ENCODE measurements at regions not wholly inside any gene's neighbourhood (a gene's known extent, or its start where the extent isn't known, plus 50 kb on each side); places are given as distances from the start of the nearest gene placed in this dataset.

DNA sequence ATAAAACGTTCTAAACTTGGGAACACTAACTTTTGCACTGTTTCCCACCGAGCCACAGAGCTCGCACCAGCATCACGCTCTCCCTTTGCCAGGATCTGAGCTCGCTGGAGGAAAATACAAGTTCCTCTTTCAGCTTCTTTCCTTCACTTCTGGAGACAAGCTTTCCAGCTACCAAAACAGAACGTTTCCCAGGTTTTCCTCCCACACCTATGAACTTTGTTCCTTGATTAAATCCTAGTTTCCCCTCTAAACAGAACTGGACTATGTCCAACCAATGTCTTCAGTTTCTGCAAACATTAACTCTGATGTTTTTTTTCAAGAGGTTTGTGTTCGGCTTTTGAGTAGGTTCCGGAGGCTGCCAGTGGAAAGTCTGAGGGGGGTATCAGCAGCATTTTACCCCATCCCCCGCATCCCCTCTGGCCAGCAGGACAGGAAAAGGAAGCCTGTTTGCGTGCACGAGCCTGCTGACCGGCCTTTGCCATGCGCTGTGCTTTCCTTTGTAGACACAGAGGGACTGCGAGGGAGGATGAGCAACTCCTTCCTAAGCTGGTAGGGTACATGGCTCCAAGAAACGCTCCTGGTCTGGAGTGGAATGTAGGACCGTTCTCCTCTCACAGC lies 135.5 kb downstream of the LY86 start:
- H3K4me3 ChIP-seq (ENCODE audit: low read depth, low read length): no peak overlapping the region
- WGBS (ENCODE audit: insufficient coverage): 27% methylated on average over 13 of the region's 16 CpGs
- no peaks in the 10 kb centered on the region for H3K9me3 ChIP-seq (ENCODE audit: control insufficient read depth, insufficient read depth, low read length)
- peaks cover 32% of the 10 kb centered on the region for H3K4me1 ChIP-seq (ENCODE audit: control insufficient read depth, insufficient read depth, low read length)
- peak overlapping the region; percentile 87 for H3K27ac ChIP-seq (ENCODE audit: low read depth, low read length)
- no peaks in the 10 kb centered on the region for H3K27me3 ChIP-seq (ENCODE audit: control insufficient read depth, insufficient read depth, low read length)
- no peak for DNase-seq (ENCODE audit: low read depth in 4 of 6, low spot score in 6 of 6)
- H3K36me3 ChIP-seq (ENCODE audit: control insufficient read depth, insufficient read depth, low read length): no peaks in the 10 kb centered on the region

DNA sequence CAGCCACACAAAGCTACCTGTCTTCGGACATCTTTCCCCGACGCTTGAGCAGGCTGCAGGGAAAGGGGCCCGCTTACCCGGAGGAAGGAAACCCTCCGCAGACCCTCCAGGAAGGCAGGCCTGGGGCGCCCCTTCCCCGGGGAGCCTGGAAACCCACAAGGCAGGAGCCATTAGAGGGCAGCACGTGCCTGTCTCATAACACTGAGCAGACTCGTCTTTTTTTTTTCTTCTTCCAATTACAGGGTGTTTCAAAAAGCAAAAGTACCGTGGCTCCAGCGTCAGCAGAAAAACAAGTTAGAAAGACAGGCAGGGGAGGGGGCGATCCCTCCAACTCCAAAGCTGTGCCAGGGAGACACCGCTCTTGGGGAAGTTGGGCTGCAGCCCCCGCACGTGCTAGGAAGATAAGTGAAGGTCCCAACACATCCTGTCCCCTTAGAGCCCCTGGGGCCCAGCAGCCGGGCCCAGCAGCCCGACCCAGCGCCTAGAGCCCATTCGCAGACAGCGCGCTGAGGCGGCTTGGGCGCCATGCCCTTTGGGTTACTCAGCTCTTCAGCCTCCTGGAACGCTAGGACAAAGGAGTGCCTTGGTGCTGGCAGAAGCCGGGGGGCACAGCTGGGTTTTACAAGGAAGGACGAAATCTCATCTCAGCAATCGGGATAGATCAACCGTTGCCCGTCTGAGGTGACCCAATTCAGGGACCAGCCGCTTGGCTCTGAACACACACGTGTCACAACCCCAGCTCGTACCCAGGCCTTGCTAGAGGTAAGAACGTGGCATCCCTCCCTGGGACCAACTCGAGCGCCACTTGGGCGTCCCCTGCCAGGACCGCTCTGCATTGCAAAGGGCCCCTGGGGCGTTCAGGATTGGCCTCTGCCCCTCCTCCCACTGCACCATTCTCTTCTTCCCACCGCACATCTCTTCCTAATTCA lies 136.3 kb downstream of the LY86 start:
- H3K9me3 ChIP-seq (ENCODE audit: control insufficient read depth, insufficient read depth, low read length): no peaks in the 10 kb centered on the region
- peak overlapping the region; percentile 41 for H3K4me3 ChIP-seq (ENCODE audit: low read depth, low read length)
- peaks cover 32% of the 10 kb centered on the region for H3K4me1 ChIP-seq (ENCODE audit: control insufficient read depth, insufficient read depth, low read length)
- H3K36me3 ChIP-seq (ENCODE audit: control insufficient read depth, insufficient read depth, low read length): no peaks in the 10 kb centered on the region
- peak in 4 of 6 donors; percentile 66 to 93 (median 82) for DNase-seq (ENCODE audit: low read depth in 4 of 6, low spot score in 6 of 6)
- H3K27ac ChIP-seq (ENCODE audit: low read depth, low read length): peak overlapping the region; percentile 87
- H3K27me3 ChIP-seq (ENCODE audit: control insufficient read depth, insufficient read depth, low read length): no peaks in the 10 kb centered on the region
- WGBS (ENCODE audit: insufficient coverage): 13% methylated on average over 38 of the region's 40 CpGs

DNA sequence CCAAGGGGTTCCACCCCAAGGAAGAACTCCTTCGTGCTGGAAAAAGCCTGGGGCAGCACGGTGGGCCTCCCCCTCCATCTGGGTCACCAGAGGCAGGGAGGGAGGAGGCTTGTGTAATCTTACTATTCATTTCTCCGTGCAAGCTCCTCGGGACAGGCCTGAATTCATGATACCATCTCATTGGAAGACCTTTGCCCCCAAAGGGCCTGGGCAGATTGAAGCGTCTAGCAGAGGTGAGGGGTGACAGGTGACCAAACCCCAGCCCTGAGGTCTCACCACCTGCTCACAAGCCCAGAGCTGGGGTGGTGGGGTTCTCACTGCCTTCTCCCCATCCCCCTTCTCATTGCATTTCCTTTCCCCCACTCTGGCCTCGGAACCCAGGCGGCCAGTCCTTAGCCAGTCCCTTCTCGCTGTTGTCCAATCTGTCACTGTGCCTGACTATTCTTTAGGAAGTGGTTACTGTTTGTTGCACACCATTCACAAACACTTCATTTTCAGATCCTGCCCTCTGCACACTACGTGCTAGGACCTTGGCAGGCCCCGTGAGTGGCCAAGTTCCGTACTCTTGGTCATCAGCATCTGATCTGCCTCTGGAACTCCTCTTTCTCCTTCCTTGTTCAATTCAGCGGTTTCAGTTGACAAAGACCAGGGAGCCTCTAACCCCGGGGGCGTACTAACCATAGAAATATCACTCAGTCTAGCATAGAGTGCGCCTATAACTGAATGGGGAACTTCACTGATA lies 137.1 kb downstream of the LY86 start:
- whole genome bisulfite sequencing (ENCODE audit: insufficient coverage): 77% methylated on average over 7 of the region's 15 CpGs
- H3K36me3 ChIP-seq (ENCODE audit: control insufficient read depth, insufficient read depth, low read length): no peaks in the 10 kb centered on the region
- peaks cover 32% of the 10 kb centered on the region for H3K4me1 ChIP-seq (ENCODE audit: control insufficient read depth, insufficient read depth, low read length)
- H3K27ac ChIP-seq (ENCODE audit: low read depth, low read length): peak overlapping the region; percentile 87
- H3K4me3 ChIP-seq (ENCODE audit: low read depth, low read length): no peak overlapping the region
- no peaks in the 10 kb centered on the region for H3K9me3 ChIP-seq (ENCODE audit: control insufficient read depth, insufficient read depth, low read length)
- no peak for DNase-seq (ENCODE audit: low read depth in 4 of 6, low spot score in 6 of 6)
- H3K27me3 ChIP-seq (ENCODE audit: control insufficient read depth, insufficient read depth, low read length): no peaks in the 10 kb centered on the region

DNA sequence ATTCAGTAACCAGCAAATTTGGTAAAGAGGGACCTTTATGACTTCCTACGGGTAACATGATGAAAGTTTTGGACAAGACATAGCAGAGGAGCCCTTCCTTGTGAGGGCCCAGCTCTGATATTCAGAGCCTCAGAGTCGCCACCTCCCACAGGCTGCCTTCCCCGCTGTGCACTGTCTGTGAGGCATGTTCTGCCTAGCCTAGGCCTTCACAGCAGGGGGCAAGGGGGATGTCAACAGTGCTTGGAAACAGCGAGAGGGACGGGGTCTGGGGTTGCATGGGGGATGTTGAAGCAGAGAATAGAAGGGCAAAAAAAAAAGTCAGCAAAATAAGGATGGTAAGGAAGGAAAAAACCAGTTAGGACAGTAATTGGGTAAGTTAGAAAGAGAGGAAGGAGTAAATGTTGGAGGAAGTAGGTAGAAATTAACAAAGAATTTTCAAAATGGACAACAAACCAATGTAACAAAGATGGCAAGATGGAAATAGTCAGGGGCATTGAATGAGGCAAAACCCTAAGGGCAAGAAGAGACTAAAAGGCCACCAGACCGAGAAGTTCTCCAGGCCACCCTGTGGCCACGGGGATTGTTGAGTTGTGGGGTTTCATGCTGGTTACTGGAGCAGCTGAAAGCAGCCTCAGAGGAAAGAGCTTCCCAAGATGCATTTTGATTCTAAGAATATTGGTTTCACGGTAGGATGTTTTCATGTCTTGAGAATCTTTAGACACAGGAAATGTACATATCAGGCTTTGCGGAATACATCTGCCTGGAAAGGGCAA lies 139.8 kb downstream of the LY86 start:
- Histone ChIP-seq H3K9me3 (ENCODE audit: control insufficient read depth, insufficient read depth, low read length) (no peaks in the 10 kb centered on the region), H3K4me1 (ENCODE audit: control insufficient read depth, insufficient read depth, low read length) (peaks cover 25% of the 10 kb centered on the region), H3K4me3 (ENCODE audit: low read depth, low read length) (no peak overlapping the region), H3K27ac (ENCODE audit: low read depth, low read length) (no peak overlapping the region), H3K36me3 (ENCODE audit: control insufficient read depth, insufficient read depth, low read length) (no peaks in the 10 kb centered on the region), H3K27me3 (ENCODE audit: control insufficient read depth, insufficient read depth, low read length) (no peaks in the 10 kb centered on the region)
- 74% methylated on average over 7 of the region's 9 CpGs for WGBS (ENCODE audit: insufficient coverage)
- DNase-seq (ENCODE audit: low read depth in 4 of 6, low spot score in 6 of 6): no peak

DNA sequence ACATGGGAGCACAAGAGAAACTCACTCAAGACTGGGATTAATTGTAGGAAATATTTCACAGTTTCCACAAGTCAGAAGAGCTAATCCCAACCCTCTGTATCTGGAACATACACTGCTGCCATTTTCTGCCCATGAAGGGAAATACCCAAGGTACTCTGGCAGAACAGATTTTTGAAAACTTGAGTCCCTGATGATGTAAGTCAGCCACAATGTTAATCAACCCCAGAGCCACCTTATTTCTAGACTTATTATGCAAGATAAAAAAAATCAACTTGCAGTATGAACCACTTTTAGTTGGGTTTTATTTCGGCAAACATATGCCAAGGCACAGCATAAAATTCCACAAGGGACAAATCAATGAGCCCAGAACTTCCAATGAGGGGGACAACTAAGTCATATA lies 141.5 kb downstream of the LY86 start:
- no peak overlapping the region for H3K4me3 ChIP-seq (ENCODE audit: low read depth, low read length)
- H3K27me3 ChIP-seq (ENCODE audit: control insufficient read depth, insufficient read depth, low read length): no peaks in the 10 kb centered on the region
- DNase-seq (ENCODE audit: low read depth in 4 of 6, low spot score in 6 of 6): no peak
- no peak overlapping the region for H3K27ac ChIP-seq (ENCODE audit: low read depth, low read length)
- WGBS (ENCODE audit: insufficient coverage): no CpG with 5 or more reads among the region's 1 CpG
- H3K9me3 ChIP-seq (ENCODE audit: control insufficient read depth, insufficient read depth, low read length): no peaks in the 10 kb centered on the region
- no peaks in the 10 kb centered on the region for H3K36me3 ChIP-seq (ENCODE audit: control insufficient read depth, insufficient read depth, low read length)
- H3K4me1 ChIP-seq (ENCODE audit: control insufficient read depth, insufficient read depth, low read length): peaks cover 9% of the 10 kb centered on the region

DNA sequence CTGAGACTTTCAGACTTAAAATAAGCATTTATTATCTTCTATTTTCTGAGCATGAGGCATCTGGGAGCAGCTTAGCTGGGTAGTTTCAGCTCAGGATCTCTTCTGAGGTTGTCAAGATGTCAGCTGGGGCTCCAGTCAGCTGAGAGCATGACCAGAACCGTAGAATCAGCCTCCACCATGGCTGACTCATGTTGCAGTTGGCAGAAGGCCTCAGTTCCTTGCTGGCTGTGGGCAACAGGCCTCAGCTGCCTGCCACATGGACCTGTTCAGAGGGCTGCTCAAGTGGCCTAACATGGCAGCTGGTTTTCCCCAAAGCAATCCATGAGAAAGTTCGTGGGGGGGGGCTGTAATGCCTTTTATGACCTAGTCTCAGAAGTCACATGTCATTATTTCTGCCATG lies 142.3 kb downstream of the LY86 start:
- 67% methylated on average over 1 of the region's 2 CpGs for WGBS (ENCODE audit: insufficient coverage)
- no peaks in the 10 kb centered on the region for H3K27me3 ChIP-seq (ENCODE audit: control insufficient read depth, insufficient read depth, low read length)
- no peak overlapping the region for H3K4me3 ChIP-seq (ENCODE audit: low read depth, low read length)
- H3K27ac ChIP-seq (ENCODE audit: low read depth, low read length): no peak overlapping the region
- DNase-seq (ENCODE audit: low read depth in 4 of 6, low spot score in 6 of 6): no peak
- H3K36me3 ChIP-seq (ENCODE audit: control insufficient read depth, insufficient read depth, low read length): no peaks in the 10 kb centered on the region
- peaks cover under 1% of the 10 kb centered on the region for H3K4me1 ChIP-seq (ENCODE audit: control insufficient read depth, insufficient read depth, low read length)
- H3K9me3 ChIP-seq (ENCODE audit: control insufficient read depth, insufficient read depth, low read length): no peaks in the 10 kb centered on the region

DNA sequence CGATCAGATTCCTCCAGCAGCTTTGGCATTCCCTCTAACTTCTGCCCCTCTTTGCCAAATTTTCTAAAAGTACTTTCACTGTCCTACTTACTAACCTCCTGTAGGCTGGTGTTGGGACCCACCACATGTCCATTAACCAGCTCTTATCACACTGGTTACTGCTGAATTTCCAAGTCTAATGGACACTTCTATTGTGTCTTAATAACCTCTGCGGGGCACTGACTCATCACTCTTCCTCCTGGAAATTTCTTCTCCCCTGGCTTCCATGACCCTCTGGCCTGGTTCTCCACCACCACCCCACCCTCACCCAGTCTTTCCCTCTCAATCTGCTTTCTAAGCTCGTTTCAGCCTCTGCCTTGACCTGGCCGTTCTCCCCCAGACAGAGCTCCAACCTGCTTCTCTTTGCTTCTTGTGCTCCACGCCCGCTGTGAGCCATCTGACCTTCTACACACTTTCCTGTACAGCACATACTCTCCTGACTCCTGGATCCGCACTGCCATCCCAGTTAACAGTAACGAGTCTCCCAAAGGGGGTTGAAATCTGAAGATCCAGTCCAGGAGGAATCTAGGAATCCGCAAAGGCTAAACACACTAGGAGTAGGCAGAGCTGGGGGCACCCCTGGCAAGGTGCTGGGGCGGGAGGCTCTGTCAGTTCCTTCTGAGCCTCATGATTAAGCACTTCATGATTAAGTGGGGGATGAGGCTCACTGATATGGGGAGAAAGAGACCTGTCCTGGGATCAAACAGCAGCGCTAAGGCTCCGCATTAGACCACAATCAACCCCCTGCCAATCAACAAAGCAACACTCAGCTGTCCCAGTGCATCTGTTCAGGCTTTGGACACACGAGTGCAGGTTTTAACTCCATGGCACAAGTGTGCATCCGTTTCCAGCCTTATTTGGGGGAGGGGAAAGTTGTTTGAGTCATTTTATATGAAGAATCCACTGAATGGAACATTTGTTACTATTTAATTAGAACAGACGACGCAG lies 146.3 kb downstream of the LY86 start:
- no peak overlapping the region for H3K4me3 ChIP-seq (ENCODE audit: low read depth, low read length)
- H3K27ac ChIP-seq (ENCODE audit: low read depth, low read length): no peak overlapping the region
- H3K36me3 ChIP-seq (ENCODE audit: control insufficient read depth, insufficient read depth, low read length): no peaks in the 10 kb centered on the region
- no peak for DNase-seq (ENCODE audit: low read depth in 4 of 6, low spot score in 6 of 6)
- WGBS (ENCODE audit: insufficient coverage): 71% methylated on average over 12 of the region's 16 CpGs
- H3K27me3 ChIP-seq (ENCODE audit: control insufficient read depth, insufficient read depth, low read length): no peaks in the 10 kb centered on the region
- no peaks in the 10 kb centered on the region for H3K9me3 ChIP-seq (ENCODE audit: control insufficient read depth, insufficient read depth, low read length)
- peaks cover 14% of the 10 kb centered on the region for H3K4me1 ChIP-seq (ENCODE audit: control insufficient read depth, insufficient read depth, low read length)

DNA sequence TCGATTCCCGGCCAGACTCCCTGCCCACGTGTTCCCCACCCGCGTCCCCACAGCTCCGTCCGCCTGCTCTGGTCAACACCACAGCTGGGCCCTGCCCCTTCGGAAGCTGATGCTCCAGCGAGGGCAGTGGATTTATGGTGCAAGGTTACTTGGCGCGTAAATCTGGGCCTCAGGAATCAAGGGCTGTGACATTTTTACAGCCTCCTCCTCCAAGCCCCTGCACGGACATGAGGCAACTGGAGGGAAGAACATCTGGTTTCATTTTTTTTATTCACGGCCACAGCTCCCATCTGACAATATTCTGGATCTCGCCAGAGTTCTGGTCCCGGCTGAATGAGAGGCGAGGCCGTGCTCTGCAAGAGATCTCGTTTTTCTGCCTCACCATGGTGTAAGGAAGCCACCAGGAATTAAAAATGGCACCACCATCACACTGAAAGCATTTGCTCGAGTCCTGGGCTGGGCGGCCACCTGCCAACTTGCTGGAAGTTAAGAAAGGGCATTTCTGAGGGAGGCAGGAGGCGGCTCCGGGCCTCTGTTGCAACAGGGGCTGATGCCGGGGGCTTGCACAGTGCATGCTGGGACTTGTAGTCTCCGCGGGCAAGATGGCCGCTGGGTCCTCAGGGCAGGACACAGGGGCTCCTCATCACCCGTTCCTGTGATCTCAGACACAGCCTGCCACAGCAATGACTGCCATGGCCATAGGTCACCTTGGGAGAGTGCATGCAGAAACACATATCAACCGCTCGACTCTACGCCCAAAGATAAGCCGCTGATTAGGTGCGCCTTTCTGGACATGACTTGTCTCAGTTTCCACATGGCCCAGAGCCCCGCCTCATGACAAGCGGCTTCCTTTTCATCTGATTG lies 148.5 kb downstream of the LY86 start:
- Histone ChIP-seq H3K27me3 (ENCODE audit: control insufficient read depth, insufficient read depth, low read length) (no peaks in the 10 kb centered on the region), H3K4me3 (ENCODE audit: low read depth, low read length) (peak overlapping the region; percentile 14), H3K36me3 (ENCODE audit: control insufficient read depth, insufficient read depth, low read length) (no peaks in the 10 kb centered on the region), H3K9me3 (ENCODE audit: control insufficient read depth, insufficient read depth, low read length) (no peaks in the 10 kb centered on the region), H3K27ac (ENCODE audit: low read depth, low read length) (peak overlapping the region; percentile 44), H3K4me1 (ENCODE audit: control insufficient read depth, insufficient read depth, low read length) (peaks cover 14% of the 10 kb centered on the region)
- WGBS (ENCODE audit: insufficient coverage): 45% methylated on average over 34 of the region's 34 CpGs
- DNase-seq (ENCODE audit: low read depth in 4 of 6, low spot score in 6 of 6): peak in 2 of 6 donors; percentile 61 to 86

All from spinal cord (tissue), 9 donors.